T-helper 17 cell (primary cell): ENCODE measurements at regions not wholly inside any gene's neighbourhood (a gene's known extent, or its start where the extent isn't known, plus 50 kb on each side); places are given as distances from the start of the nearest gene placed in this dataset.

Source experiments
- ATAC-seq: fragments of 150-1000 bp; cut with Tn5 transposase; 2 replicates; pipeline ENCODE4 v1.10.0; 2021; ENCODE audit warnings: mild to moderate bottlenecking, moderate library complexity
- DNase-seq, 3 donors: peaks; one replicate each; pipeline versions ENCODE4 v3.0.0 to v3.0.0-alpha.2; 2020 to 2021
- H3K9me3 ChIP-seq: one replicate; pipeline ENCODE4 v1.7.0; 2013; ENCODE audit warnings: low read length, mild to moderate bottlenecking; ENCODE audit not compliant: control insufficient read depth, poor library complexity, severe bottlenecking
- H3K27ac Mint-ChIP-seq: one replicate; pipeline ENCODE4 v1.8.0; 2022; ENCODE audit warnings: mild to moderate bottlenecking, moderate library complexity, mixed read lengths
- H3K27me3 Mint-ChIP-seq: one replicate; pipeline ENCODE4 v1.8.0; 2022; ENCODE audit warnings: mixed read lengths
- H3K36me3 Mint-ChIP-seq: one replicate; pipeline ENCODE4 v1.8.0; 2022; ENCODE audit warnings: low read depth, mixed read lengths
- H3K4me1 Mint-ChIP-seq: one replicate; pipeline ENCODE4 v1.8.0; 2022; ENCODE audit warnings: mild to moderate bottlenecking, mixed read lengths
- H3K4me3 Mint-ChIP-seq: one replicate; pipeline ENCODE4 v1.8.0; 2022; ENCODE audit warnings: mild to moderate bottlenecking, moderate library complexity, mixed read lengths

DNA sequence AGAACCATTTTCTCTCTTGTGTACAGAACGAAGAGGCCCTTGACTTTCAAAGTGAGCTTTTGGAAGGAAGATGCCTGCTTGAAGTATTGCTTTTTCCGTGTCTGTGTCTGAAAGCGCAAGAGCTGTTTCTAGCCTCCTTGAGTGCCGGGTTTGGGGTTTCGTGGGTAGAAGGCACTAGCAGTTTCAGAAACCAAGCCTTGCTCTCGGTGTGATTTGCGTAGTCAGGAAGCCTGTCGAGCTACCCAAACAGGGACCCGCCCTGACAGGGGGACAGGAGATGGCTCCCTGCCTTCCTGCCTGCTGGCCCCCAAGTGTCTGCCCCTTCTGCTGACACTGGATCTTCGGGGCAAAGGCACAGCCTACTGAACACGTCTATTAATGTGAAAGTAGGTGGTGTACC is 322.0 kb downstream of the MAF start:
- Mint-ChIP-seq H3K27me3 (no peaks in the 10 kb centered on the region), H3K27ac (peak overlapping the region; percentile 92), H3K36me3 (no peaks in the 10 kb centered on the region), H3K4me3 (peak overlapping the region; percentile 70), H3K4me1 (peaks cover 70% of the 10 kb centered on the region)
- no peaks in the 10 kb centered on the region for H3K9me3 ChIP-seq
- peak; percentile 89 for ATAC-seq
- peak in 2 of 3 donors; percentile 22 to 44 for DNase-seq

DNA sequence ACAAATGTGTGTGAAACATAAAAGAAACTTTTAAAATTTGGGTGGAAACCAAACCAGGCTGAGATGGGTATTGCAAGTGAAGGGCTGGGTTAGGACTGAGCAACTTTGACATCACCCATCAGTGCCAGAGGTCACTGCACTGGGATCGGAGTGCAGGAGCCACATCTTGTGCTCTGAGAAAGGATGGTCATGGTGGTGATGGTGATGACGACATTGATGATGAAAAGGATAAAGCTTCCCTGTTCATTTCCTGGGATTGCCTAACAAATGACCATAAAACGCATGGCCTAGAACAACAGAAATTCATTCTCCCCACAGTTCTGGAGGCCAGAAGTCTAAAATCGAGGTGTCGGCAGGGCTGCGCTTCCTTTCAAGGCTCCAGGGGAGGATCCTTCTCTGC is 324.0 kb downstream of the MAF start:
- H3K9me3 ChIP-seq, result no peaks in the 10 kb centered on the region
- no peak overlapping the region for H3K4me3 Mint-ChIP-seq
- no peak for ATAC-seq
- no peak for DNase-seq
- H3K27me3 Mint-ChIP-seq, result no peaks in the 10 kb centered on the region
- H3K4me1 Mint-ChIP-seq, result peaks cover 74% of the 10 kb centered on the region
- H3K27ac Mint-ChIP-seq, result peak overlapping the region; percentile 92
- no peaks in the 10 kb centered on the region for H3K36me3 Mint-ChIP-seq

DNA sequence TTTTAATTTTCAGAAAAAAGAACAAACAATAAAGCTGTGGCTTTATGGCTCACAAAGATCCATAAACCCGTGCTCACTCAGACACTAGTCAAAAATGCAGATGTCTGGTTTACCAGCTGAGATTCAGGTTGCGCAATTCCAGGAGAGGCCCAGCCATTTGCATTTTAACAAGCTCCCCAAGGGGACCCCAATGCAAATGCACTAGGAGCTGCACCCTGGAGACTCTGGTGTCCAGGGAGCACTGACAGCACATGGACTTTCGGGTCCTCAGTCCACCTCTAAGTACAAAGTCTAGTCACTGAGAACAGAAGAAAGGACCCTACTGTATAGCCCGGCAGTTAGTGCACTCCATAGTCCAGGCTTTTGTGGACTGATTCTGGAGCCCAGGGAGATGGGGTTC is 326.3 kb downstream of the MAF start:
- no peaks in the 10 kb centered on the region for H3K36me3 Mint-ChIP-seq
- no peak overlapping the region for H3K27ac Mint-ChIP-seq
- ATAC-seq (no peak), DNase-seq (no peak)
- H3K4me3 Mint-ChIP-seq, result no peak overlapping the region
- no peaks in the 10 kb centered on the region for H3K27me3 Mint-ChIP-seq
- H3K4me1 Mint-ChIP-seq, result peaks cover 73% of the 10 kb centered on the region
- no peaks in the 10 kb centered on the region for H3K9me3 ChIP-seq

DNA sequence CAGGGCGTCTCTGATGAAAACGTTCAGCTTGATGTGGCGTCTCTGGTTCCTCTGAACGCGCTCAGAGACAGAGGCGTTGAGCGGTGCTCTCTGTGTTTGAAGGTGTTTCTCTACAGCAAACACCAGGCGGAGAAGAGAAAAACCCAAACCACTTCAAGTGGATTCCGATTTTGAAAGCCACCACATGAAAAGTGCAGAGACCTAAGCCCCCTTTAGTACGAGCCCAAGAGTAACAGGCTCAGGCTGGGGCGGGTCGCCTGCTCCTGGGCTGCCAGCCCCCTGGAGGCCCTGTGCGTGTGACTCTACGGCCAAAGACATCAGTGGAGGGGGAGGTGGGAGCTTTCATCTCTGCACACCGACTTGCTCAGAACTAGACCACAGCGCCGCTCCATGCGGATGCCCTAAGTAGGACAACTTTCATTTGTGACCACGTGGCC is 328.4 kb downstream of the MAF start:
- Mint-ChIP-seq H3K27ac (peak overlapping the region; percentile 95), H3K27me3 (no peaks in the 10 kb centered on the region), H3K4me1 (peaks cover 76% of the 10 kb centered on the region), H3K36me3 (no peaks in the 10 kb centered on the region), H3K4me3 (peak overlapping the region; percentile 86)
- ATAC-seq (peak; percentile 82), DNase-seq (peak; percentile 46 to 59 (median 54))
- H3K9me3 ChIP-seq, result no peaks in the 10 kb centered on the region

DNA sequence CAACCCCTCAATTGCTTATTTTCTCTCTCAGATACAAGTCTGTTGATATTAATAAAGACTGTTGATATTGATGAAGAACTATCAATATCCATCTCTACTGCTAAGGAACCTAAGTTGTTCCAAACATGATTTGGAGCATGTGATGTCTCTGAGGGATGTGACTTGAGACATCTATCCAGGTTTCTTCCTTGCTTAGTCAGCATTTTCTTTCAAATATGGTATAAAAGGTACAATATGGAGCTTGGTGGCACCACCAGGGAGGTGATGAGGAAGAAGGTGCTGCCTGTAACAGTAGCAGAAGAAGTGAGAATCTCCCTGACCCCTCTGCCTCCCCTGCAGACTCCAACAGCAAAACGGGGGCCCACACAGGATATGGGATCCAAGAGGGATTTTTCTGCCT is 329.0 kb downstream of the MAF start:
- Mint-ChIP-seq H3K27me3 (no peaks in the 10 kb centered on the region), H3K4me3 (peak overlapping the region; percentile 86), H3K36me3 (no peaks in the 10 kb centered on the region), H3K27ac (peak overlapping the region; percentile 95), H3K4me1 (peaks cover 73% of the 10 kb centered on the region)
- no peak for ATAC-seq
- no peak for DNase-seq
- no peaks in the 10 kb centered on the region for H3K9me3 ChIP-seq

DNA sequence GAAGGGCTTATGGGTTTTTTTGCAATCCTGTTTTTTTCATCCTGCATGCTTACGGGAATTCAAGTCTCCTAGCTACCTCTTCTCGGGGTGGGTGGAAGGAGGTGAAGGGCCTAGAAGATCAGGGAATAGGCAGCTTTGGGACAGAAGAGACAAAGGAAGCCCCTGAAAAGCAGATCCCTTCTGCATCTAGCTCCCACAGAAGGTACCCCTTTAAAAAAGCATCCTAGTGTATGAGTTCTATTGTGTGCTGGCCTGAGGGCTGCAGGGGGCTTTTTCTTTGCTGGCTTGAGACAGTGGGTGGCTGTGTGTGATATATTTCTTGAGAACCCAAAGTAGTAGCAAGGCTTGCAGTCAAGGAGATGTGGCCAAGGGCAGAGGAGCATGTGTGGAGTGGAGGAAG is 330.5 kb downstream of the MAF start:
- H3K9me3 ChIP-seq, result no peaks in the 10 kb centered on the region
- peaks cover 62% of the 10 kb centered on the region for H3K4me1 Mint-ChIP-seq
- ATAC-seq (no peak), DNase-seq (no peak)
- no peaks in the 10 kb centered on the region for H3K36me3 Mint-ChIP-seq
- no peaks in the 10 kb centered on the region for H3K27me3 Mint-ChIP-seq
- peak overlapping the region; percentile 77 for H3K27ac Mint-ChIP-seq
- H3K4me3 Mint-ChIP-seq, result peak overlapping the region; percentile 45

DNA sequence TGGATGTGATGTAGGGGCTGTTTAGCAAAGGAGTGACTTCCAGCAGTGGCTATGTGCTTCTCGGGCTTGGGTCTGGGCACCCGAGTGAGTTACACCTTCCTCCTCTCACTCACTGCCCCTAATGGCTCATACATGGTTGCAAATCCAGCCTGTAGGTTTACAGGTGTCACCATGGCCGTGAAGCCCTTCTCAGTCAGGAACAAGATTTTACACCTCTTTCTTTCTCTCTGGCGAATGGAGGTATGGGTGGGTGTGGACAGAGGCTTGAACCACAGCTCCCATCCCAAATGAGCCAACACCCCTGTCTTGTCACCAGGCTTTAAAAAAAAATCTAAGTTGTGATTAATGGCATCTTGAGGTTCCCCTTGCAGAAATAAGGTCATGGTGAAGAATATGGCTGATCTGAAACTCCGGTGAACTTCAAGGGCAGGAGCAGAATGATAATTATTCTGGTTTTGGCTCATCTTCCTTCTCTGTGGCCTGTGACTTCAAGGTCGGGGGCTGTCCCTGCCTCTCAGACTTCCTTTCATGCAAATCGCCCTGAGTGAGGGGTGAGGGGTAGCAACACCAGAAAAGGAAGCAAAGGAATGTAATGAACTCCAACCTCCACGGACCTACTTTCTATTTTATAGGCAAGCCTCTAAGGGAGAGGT is 331.2 kb downstream of the MAF start:
- no peaks in the 10 kb centered on the region for H3K9me3 ChIP-seq
- H3K36me3 Mint-ChIP-seq, result no peaks in the 10 kb centered on the region
- H3K27me3 Mint-ChIP-seq, result no peaks in the 10 kb centered on the region
- DNase-seq (peak in 1 of 3 donors; percentile 20), ATAC-seq (peak; percentile 54)
- peaks cover 66% of the 10 kb centered on the region for H3K4me1 Mint-ChIP-seq
- H3K4me3 Mint-ChIP-seq, result peak overlapping the region; percentile 77
- peak overlapping the region; percentile 77 for H3K27ac Mint-ChIP-seq

DNA sequence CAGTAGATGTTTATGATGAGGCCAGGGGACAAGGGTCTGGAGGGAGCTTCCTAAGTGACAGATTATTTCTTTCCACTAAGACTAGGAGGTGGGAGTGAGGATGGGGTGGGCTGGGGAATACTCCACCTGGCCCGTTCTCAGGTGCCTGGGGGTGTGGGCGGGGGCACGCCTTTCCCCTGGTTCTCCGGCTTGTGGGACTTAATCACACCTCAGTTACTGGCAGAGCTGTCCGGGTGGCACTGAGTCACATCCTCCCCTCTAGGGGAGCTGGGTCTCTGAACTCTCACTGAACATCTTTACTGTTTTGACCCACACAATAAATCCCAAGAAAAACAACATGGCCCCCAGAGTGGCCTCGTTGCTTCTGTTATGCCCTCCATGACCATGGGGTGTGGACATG is 332.8 kb downstream of the MAF start:
- no peaks in the 10 kb centered on the region for H3K27me3 Mint-ChIP-seq
- no peaks in the 10 kb centered on the region for H3K36me3 Mint-ChIP-seq
- DNase-seq (no peak), ATAC-seq (no peak)
- peaks cover 59% of the 10 kb centered on the region for H3K4me1 Mint-ChIP-seq
- peak overlapping the region; percentile 60 for H3K27ac Mint-ChIP-seq
- no peaks in the 10 kb centered on the region for H3K9me3 ChIP-seq
- H3K4me3 Mint-ChIP-seq, result peak overlapping the region; percentile 72

DNA sequence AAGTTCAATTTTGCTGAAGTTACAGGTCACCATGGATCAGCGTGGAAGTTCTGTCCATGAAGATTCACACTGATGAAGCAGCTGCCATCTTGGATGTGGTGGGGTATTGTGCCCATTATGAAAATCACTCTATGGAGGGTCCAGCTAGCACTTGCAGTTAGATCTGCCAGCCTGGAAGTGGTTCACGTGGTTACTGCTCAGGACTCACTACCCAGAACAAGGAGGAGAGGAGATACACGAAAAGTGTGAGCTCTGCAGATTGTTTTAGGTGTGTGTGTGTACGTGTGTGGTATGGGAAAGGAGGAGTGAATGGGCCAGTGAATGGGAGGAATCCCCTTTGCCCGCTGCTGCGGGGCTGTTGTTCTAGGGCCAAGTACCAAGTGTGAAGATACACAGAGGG is 333.4 kb downstream of the MAF start:
- H3K9me3 ChIP-seq, result no peaks in the 10 kb centered on the region
- DNase-seq, result no peak
- no peaks in the 10 kb centered on the region for H3K27me3 Mint-ChIP-seq
- H3K4me3 Mint-ChIP-seq, result peak overlapping the region; percentile 52
- H3K36me3 Mint-ChIP-seq, result no peaks in the 10 kb centered on the region
- no peak for ATAC-seq
- peaks cover 55% of the 10 kb centered on the region for H3K4me1 Mint-ChIP-seq
- H3K27ac Mint-ChIP-seq, result peak overlapping the region; percentile 60

DNA sequence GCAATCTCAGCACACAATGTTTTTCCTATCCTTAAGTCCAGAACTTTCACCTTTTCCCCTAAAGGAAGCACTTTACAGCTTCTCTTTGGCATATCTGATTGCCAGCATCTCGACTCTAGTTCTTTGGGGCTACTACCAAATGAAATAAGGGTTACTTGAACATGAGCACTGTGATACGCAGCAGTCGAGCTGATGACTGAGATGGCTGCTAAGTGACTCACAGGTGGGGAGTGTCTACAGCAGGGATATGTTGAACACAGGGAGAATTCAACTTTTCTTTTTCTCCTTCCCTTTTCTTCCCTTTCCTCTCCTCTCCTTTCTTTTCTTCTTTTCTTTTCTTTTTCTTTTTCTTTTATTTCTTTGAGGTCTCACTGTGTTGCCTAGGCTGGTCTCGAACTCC is 334.8 kb downstream of the MAF start:
- Mint-ChIP-seq H3K36me3 (no peaks in the 10 kb centered on the region), H3K27me3 (no peaks in the 10 kb centered on the region), H3K4me3 (no peak overlapping the region), H3K4me1 (peaks cover 48% of the 10 kb centered on the region), H3K27ac (peak overlapping the region; percentile 67)
- no peak for ATAC-seq
- no peak for DNase-seq
- no peaks in the 10 kb centered on the region for H3K9me3 ChIP-seq

DNA sequence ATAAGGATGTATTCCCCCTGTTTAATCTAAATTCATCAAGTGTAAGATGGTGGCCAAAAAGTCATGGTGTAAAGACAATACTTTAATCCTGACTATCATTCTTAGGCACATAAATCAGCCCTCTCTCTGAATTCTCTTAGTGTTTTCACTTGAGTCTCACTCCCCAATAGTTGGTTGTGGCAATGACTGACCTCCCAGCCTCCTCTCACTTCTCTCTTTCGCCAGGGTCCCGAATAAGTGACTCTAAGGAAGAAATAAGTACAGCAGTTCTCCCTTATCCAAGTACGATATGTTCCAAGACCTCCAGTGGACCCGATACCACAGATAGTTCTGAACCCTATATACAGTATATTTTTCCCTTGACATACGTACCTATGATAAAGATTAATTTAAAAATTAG is 335.3 kb downstream of the MAF start:
- Mint-ChIP-seq H3K4me3 (no peak overlapping the region), H3K27ac (peak overlapping the region; percentile 67), H3K27me3 (no peaks in the 10 kb centered on the region), H3K36me3 (no peaks in the 10 kb centered on the region), H3K4me1 (peaks cover 45% of the 10 kb centered on the region)
- no peak for DNase-seq
- no peak for ATAC-seq
- H3K9me3 ChIP-seq, result no peaks in the 10 kb centered on the region

DNA sequence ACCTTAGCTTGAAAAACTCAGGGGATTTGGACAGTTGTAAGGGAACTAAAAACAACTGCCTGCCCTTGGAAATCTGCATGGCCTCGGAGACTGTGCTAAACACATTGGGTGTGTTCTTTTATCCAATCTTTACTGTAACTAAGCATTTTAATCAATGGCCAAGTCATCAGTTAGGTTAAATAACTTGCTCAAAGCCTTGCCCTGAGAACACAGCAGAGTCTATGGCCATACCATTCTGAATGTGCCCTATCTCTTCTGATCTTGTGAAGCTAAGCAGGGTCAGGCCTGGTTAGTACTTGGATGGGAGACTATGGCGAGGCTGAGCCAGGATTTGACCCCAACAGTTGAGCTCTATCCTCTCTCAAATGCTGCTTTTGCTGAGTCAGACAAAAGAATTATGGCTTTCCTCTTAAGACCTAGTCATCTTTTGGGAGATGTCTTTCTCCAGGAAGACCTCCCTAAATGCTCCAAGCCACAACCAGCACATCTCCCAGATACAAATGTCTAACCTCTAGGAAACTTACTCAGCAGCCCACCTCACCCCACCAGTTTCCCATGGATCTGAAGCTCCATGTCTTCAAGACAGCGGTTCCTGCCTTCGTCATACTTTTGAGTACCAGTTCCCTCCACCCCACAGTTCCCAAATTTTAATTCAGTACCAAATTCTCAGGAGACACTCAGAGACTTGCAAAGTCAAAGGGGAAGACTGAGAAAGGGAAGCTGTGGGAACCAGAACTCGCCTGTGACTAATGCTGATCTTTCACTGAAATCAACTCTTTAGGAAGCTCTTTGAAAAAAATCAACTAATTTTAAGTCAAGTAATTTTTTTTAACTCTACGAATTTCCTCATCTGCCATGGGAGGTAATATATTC is 336.1 kb downstream of the MAF start:
- no peaks in the 10 kb centered on the region for H3K9me3 ChIP-seq
- H3K4me1 Mint-ChIP-seq, result peaks cover 38% of the 10 kb centered on the region
- no peaks in the 10 kb centered on the region for H3K27me3 Mint-ChIP-seq
- no peak for DNase-seq
- no peak overlapping the region for H3K27ac Mint-ChIP-seq
- H3K36me3 Mint-ChIP-seq, result no peaks in the 10 kb centered on the region
- H3K4me3 Mint-ChIP-seq, result no peak overlapping the region
- no peak for ATAC-seq

DNA sequence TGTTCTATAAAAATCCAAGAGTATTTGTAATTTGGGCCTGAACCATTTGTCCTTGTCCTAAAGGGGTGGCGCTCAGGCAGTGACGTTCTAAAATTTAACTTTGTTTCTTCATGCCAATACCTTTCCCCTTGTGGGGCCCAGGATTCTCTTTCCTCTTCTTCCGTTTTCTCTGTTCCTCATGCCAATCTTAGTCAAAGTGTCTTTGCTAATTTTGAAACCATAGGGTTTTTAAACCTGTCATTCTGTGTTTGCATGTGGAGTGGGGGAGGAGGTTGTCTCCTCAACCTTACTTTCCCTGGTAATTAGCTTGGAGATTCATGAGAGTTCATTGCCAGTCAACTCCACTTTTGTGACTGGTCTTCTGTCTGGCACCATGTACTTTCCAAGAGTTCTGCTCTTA is 337.1 kb downstream of the MAF start:
- H3K9me3 ChIP-seq, result no peaks in the 10 kb centered on the region
- H3K4me3 Mint-ChIP-seq, result no peak overlapping the region
- no peak overlapping the region for H3K27ac Mint-ChIP-seq
- peaks cover 28% of the 10 kb centered on the region for H3K4me1 Mint-ChIP-seq
- H3K27me3 Mint-ChIP-seq, result no peaks in the 10 kb centered on the region
- no peak for ATAC-seq
- no peaks in the 10 kb centered on the region for H3K36me3 Mint-ChIP-seq
- no peak for DNase-seq
